D721Med (cell line): ENCODE measurements at regions not wholly inside any gene's neighbourhood (a gene's known extent, or its start where the extent isn't known, plus 50 kb on each side); places are given as distances from the start of the nearest gene placed in this dataset.
A peak's percentile ranks its signal among the peaks of the same experiment; 100 is the strongest.

Experiments
- DNase-seq: peaks from one replicate; pipeline ENCODE4 v3.0.0; 2011; ENCODE audit warnings: low spot score; ENCODE audit not compliant: insufficient read length
- FAIRE-seq: peaks from 2 replicates; lab custom pipeline; 2011; peaks lifted over from hg19 to GRCh38; lab: Jason Lieb, UNC
- TF ChIP-seq, protein P1 (sequence below): IDR thresholded peaks from 2 replicates; pipeline ENCODE4 v1.5.1; 2012; ENCODE audit warnings: mild to moderate bottlenecking, control low read depth; ENCODE audit not compliant: insufficient read depth; ENCODE audit errors: missing control alignments

DNA sequence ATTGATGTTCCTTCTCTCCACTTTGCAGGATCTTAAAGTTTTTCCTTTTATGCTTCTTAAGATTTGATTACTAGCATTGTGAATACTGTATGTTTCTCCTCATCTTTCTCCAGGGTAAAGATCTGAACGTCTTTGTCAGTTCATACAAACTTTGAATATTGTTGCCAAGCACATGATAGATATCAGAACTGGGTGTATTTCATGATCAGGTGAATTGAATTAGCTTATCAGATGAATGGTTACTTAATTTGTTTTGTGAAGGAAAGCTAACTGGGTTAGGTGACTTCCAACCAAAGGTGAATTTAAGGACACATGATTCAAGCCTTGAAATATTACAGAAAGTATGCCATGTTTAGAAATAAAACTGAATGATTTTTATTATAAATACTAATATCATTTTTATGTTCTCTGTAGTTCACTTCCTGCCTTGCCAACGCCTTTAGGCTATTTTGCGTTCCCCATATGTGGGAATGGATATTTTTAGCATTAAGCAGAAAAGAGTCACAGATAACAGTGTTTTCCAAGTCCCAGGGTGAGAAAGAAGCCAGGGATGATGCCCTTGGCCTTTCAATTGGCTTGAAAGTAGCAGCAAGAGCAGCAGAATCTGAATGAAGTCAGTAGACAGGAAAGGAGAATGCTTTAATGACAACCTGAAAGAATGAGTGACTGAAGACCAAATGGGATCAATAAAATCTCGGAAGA, 752.1 kb downstream of the NCAM2 start:
- no peak for FAIRE-seq

DNA sequence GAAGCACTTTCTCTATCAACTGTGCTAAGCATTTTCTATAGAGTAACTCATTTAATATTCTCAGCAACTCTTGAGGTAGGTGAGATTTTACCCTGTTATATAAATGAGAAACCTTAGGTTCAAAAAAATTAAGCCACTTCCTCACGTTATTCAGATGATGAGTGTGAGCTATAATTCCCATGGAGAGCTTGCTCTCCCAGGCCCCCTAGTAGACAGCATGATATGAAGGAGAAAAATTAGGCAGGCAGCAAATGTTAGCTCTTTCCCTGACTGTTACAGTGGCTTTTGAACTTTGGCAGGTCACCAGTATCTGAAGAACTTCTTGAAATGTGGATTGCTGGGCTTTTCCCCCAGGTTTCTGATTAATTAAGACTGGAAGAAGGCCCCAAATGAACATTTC, 753.1 kb downstream of the NCAM2 start:
- DNase-seq, result no peak
- FAIRE-seq, result no peak

More for the DNA sequence above, 752.1 kb downstream of the NCAM2 start:
- TF ChIP-seq, protein P1, sequence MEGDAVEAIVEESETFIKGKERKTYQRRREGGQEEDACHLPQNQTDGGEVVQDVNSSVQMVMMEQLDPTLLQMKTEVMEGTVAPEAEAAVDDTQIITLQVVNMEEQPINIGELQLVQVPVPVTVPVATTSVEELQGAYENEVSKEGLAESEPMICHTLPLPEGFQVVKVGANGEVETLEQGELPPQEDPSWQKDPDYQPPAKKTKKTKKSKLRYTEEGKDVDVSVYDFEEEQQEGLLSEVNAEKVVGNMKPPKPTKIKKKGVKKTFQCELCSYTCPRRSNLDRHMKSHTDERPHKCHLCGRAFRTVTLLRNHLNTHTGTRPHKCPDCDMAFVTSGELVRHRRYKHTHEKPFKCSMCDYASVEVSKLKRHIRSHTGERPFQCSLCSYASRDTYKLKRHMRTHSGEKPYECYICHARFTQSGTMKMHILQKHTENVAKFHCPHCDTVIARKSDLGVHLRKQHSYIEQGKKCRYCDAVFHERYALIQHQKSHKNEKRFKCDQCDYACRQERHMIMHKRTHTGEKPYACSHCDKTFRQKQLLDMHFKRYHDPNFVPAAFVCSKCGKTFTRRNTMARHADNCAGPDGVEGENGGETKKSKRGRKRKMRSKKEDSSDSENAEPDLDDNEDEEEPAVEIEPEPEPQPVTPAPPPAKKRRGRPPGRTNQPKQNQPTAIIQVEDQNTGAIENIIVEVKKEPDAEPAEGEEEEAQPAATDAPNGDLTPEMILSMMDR, result no peak
- no peak for DNase-seq

DNA sequence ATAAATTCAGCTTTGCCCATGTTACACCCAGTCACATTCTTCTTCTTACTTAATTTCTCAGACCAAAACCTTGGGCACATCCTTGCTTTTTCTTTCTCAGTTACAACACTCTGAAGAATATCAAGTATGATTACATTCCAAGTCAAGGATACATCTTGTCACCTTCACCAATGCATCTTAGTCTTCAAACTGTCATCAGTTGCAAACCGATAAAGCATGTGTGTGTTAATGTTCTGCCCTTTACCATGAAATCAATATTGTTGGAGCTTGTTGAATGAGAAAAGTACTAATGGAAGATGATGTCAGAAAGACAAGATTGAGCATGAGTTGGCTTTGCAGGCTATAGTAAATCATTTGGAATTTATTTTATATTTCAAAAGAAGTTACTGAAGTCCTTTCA, 764.6 kb downstream of the NCAM2 start:
- peak; percentile 44 for FAIRE-seq
- DNase-seq, result no peak
- TF ChIP-seq, protein P1, result no peak

More for the DNA sequence above, 753.1 kb downstream of the NCAM2 start:
- TF ChIP-seq, protein P1, result no peak

DNA sequence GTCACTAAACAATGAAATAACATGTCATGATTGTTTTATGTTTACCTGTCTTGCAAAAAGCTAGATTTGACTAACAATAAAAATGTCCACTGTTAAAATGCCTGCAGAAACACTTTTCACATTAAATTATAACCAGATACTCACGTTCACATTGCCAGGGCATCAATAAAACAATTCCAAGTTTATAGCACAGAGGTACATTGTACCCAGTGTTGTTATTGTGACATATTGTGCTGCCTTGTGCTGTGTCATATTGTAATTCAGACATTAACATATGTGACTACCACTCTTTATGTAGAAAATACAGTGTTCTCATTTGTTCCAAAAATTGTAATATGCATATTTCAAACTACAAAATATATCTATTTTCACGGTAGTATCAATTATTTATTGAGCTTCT, 766.1 kb downstream of the NCAM2 start:
- TF ChIP-seq, protein P1, result no peak
- no peak for FAIRE-seq
- no peak for DNase-seq

DNA sequence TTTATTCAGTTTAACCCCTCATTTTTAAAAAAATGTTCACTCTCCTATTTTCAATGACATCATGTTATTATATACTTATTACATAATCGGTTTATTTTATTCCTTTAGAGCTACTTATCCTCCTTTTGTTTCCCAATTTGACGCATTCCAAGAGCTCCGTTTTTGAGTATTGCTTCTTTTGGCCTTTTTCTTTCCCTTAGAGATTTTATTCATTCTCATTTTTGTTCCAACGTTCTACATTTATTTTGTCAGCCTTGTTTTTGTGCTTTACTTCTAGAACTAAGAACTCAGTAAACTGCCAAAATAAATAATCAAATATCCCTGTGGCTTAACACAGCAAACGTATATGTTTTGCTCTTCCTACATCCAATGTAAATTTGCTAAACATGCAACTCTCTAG, 769.1 kb downstream of the NCAM2 start:
- TF ChIP-seq, protein P1, result no peak
- no peak for FAIRE-seq
- DNase-seq, result no peak

DNA sequence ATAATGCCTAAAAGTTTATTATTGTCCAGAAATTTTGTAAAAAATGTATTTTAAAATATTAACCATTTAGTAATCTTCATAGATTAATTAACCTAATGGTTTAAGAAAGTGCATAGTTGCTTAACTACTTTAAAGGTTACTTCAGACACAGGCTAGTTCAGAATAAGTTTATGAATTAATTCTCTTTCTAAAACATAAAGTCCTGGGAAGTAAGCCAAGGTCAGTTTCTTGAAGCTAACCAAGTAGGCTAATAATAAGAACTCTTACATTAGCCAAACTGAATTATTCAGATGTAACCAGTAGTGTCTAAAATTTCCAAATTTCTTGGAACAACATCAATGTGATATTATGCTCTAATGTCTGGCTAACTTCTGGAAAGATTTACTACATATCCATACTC, 790.4 kb downstream of the NCAM2 start:
- FAIRE-seq (no peak), DNase-seq (no peak)
- TF ChIP-seq, protein P1, result no peak

DNA sequence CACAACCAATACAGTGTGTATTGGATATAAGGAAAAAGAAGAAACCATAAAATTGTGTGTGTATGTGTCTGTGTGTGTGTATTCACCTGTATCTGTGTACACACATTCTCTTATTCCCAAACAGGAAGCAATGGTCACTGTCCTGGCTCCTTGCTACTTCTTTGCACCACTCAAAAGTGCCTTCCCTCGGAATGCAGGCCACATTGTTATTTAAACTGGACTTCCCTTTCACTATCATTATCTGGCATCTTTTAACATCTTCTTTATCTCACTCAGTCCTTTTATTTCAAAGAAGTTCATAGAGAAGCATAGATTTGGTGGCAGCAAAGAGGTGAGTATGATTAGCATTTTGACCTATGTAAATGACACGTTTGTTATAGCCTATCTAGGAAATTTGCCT, 803.7 kb downstream of the NCAM2 start:
- DNase-seq, result no peak
- FAIRE-seq, result peak; percentile 60
- TF ChIP-seq, protein P1, result no peak
